ENCODE measurements at regions not wholly inside any gene's neighbourhood (a gene's known extent, or its start where the extent isn't known, plus 50 kb on each side); places are given as distances from the start of the nearest gene placed in this dataset.

GRCh38 chr2:39587641-39588040 is 78.1 kb upstream of the TMEM178A start:
- DNase-seq: no peak
- no peak overlapping the region for H3K27ac Mint-ChIP-seq
- H3K4me3 Mint-ChIP-seq: no peak overlapping the region
- H3K27me3 Mint-ChIP-seq: peaks cover 4% of the 10 kb centered on the region
- peaks cover 1% of the 10 kb centered on the region for H3K9me3 Mint-ChIP-seq
- CTCF ChIA-PET: no interaction called here
- H3K36me3 Mint-ChIP-seq: no peaks in the 10 kb centered on the region
- no peaks in the 10 kb centered on the region for H3K4me1 Mint-ChIP-seq

- H3K36me3 Mint-ChIP-seq: no peaks in the 10 kb centered on the region
- CTCF ChIA-PET: interaction anchor here (0.9 kb wide), 1 partner anchor 13 kb away, joined by 3 read pairs; no protein-coding TSS in a partner anchor
- no peaks in the 10 kb centered on the region for H3K4me1 Mint-ChIP-seq
- DNase-seq: no peak
- no peak overlapping the region for H3K4me3 Mint-ChIP-seq
- no peaks in the 10 kb centered on the region for H3K9me3 Mint-ChIP-seq
- H3K27me3 Mint-ChIP-seq: peaks cover 9% of the 10 kb centered on the region
- H3K27ac Mint-ChIP-seq: no peak overlapping the region
Measured at GRCh38 chr2:39593439-39594393, 72.0 kb upstream of the TMEM178A start.

- CTCF ChIA-PET: no interaction called here
Measured at GRCh38 chr2:39595116-39595515, 70.6 kb upstream of the TMEM178A start.

GRCh38 chr2:39597314-39597713 is 68.4 kb upstream of the TMEM178A start:
- CTCF ChIA-PET: no interaction called here
- no peaks in the 10 kb centered on the region for H3K36me3 Mint-ChIP-seq
- H3K4me1 Mint-ChIP-seq: no peaks in the 10 kb centered on the region
- peaks cover 5% of the 10 kb centered on the region for H3K27me3 Mint-ChIP-seq
- no peaks in the 10 kb centered on the region for H3K9me3 Mint-ChIP-seq
- no peak overlapping the region for H3K27ac Mint-ChIP-seq
- DNase-seq: no peak
- no peak overlapping the region for H3K4me3 Mint-ChIP-seq

More at GRCh38 chr2:39595116-39595515, 70.6 kb upstream of the TMEM178A start:
- no peak for DNase-seq
- Mint-ChIP-seq H3K27me3 (peaks cover 9% of the 10 kb centered on the region), H3K4me1 (no peaks in the 10 kb centered on the region), H3K27ac (no peak overlapping the region), H3K4me3 (no peak overlapping the region), H3K36me3 (no peaks in the 10 kb centered on the region), H3K9me3 (no peaks in the 10 kb centered on the region)

- Mint-ChIP-seq H3K27ac (no peak overlapping the region), H3K36me3 (no peaks in the 10 kb centered on the region), H3K9me3 (no peaks in the 10 kb centered on the region), H3K4me3 (no peak overlapping the region), H3K27me3 (peaks cover 6% of the 10 kb centered on the region), H3K4me1 (no peaks in the 10 kb centered on the region)
- DNase-seq: no peak
- CTCF ChIA-PET: no interaction called here
Measured at GRCh38 chr2:39602616-39603015, 63.1 kb upstream of the TMEM178A start.

- DNase-seq: no peak
- no peak overlapping the region for H3K27ac Mint-ChIP-seq
- no peaks in the 10 kb centered on the region for H3K9me3 Mint-ChIP-seq
- no peaks in the 10 kb centered on the region for H3K4me1 Mint-ChIP-seq
- H3K36me3 Mint-ChIP-seq: no peaks in the 10 kb centered on the region
- peaks cover 6% of the 10 kb centered on the region for H3K27me3 Mint-ChIP-seq
- no peak overlapping the region for H3K4me3 Mint-ChIP-seq
- CTCF ChIA-PET: no interaction called here
Measured at GRCh38 chr2:39603436-39603835, 62.3 kb upstream of the TMEM178A start.

- CTCF ChIA-PET: no interaction called here
- Mint-ChIP-seq H3K9me3 (no peaks in the 10 kb centered on the region), H3K4me3 (no peak overlapping the region), H3K27me3 (peaks cover 6% of the 10 kb centered on the region), H3K27ac (no peak overlapping the region), H3K4me1 (no peaks in the 10 kb centered on the region), H3K36me3 (no peaks in the 10 kb centered on the region)
- DNase-seq: no peak
Measured at GRCh38 chr2:39604866-39605265, 60.9 kb upstream of the TMEM178A start.

GRCh38 chr2:39606585-39606984 is 59.1 kb upstream of the TMEM178A start:
- Mint-ChIP-seq H3K27ac (no peak overlapping the region), H3K4me3 (no peak overlapping the region), H3K4me1 (no peaks in the 10 kb centered on the region), H3K9me3 (no peaks in the 10 kb centered on the region), H3K36me3 (no peaks in the 10 kb centered on the region), H3K27me3 (peaks cover 6% of the 10 kb centered on the region)
- CTCF ChIA-PET: interaction anchor here (1.2 kb wide), 1 partner anchor 13 kb away, joined by 3 read pairs; no protein-coding TSS in a partner anchor
- DNase-seq: no peak

GRCh38 chr2:39607538-39608262 is 58.0 kb upstream of the TMEM178A start:
- Mint-ChIP-seq H3K27ac (no peak overlapping the region), H3K36me3 (no peaks in the 10 kb centered on the region), H3K4me1 (no peaks in the 10 kb centered on the region), H3K9me3 (no peaks in the 10 kb centered on the region), H3K4me3 (no peak overlapping the region), H3K27me3 (peaks cover 6% of the 10 kb centered on the region)
- DNase-seq: no peak
- CTCF ChIA-PET: no interaction called here

- Mint-ChIP-seq H3K27ac (no peak overlapping the region), H3K4me3 (no peak overlapping the region), H3K36me3 (no peaks in the 10 kb centered on the region), H3K27me3 (peaks cover 6% of the 10 kb centered on the region), H3K4me1 (no peaks in the 10 kb centered on the region), H3K9me3 (no peaks in the 10 kb centered on the region)
- DNase-seq: no peak
- CTCF ChIA-PET: no interaction called here
Measured at GRCh38 chr2:39608263-39608575, 57.5 kb upstream of the TMEM178A start.

- Mint-ChIP-seq H3K27me3 (peaks cover 6% of the 10 kb centered on the region), H3K4me3 (no peak overlapping the region), H3K27ac (no peak overlapping the region), H3K4me1 (no peaks in the 10 kb centered on the region), H3K9me3 (no peaks in the 10 kb centered on the region), H3K36me3 (no peaks in the 10 kb centered on the region)
- no peak for DNase-seq
- CTCF ChIA-PET: no interaction called here
Measured at GRCh38 chr2:39608686-39609441, 56.9 kb upstream of the TMEM178A start.

- Mint-ChIP-seq H3K9me3 (no peaks in the 10 kb centered on the region), H3K4me3 (no peak overlapping the region), H3K36me3 (no peaks in the 10 kb centered on the region), H3K27ac (no peak overlapping the region), H3K4me1 (no peaks in the 10 kb centered on the region), H3K27me3 (peaks cover 6% of the 10 kb centered on the region)
- CTCF ChIA-PET: no interaction called here
- DNase-seq: no peak
Measured at GRCh38 chr2:39609917-39610316, 55.8 kb upstream of the TMEM178A start.

- Mint-ChIP-seq H3K4me1 (no peaks in the 10 kb centered on the region), H3K9me3 (no peaks in the 10 kb centered on the region), H3K4me3 (no peak overlapping the region), H3K27ac (no peak overlapping the region), H3K27me3 (peaks cover 14% of the 10 kb centered on the region), H3K36me3 (no peaks in the 10 kb centered on the region)
- CTCF ChIA-PET: no interaction called here
- DNase-seq: no peak
Measured at GRCh38 chr2:39615675-39616074, 50.0 kb upstream of the TMEM178A start.

All from activated naive CD4-positive, alpha-beta T cell treated with anti-CD3 and anti-CD28 coated beads, Interleukin-2, amount 10 ng/mL, durations not matched to agents 7 days and 5 days (primary cell).